Left lung (tissue), 4 donors: ENCODE measurements at regions not wholly inside any gene's neighbourhood (a gene's known extent, or its start where the extent isn't known, plus 50 kb on each side); places are given as distances from the start of the nearest gene placed in this dataset.

Experiments
- ATAC-seq: fragments of 200-7000 bp; cut with Tn5 transposase; one replicate; pipeline ENCODE4 v1.9.1; 2020; ENCODE audit warnings: moderate library complexity
- DNase-seq, 4 donors: peaks; one replicate each; pipeline ENCODE4 v3.0.0-alpha.2; 2013 to 2020
- H3K27ac ChIP-seq, 2 donors: fragments of 200-600 bp; sonication (generic) in 1 of 2; one replicate each; pipeline versions ENCODE4 v1.5.0 to v1.8.0; 2020 to 2021
- H3K27me3 ChIP-seq, 2 donors: fragments of 200-600 bp; sonication (generic) in 1 of 2; one replicate each; pipeline versions ENCODE4 v1.5.0 to v1.8.0; 2020 to 2021
- H3K36me3 ChIP-seq, 2 donors: fragments of 200-600 bp; sonication (generic) in 1 of 2; one replicate each; pipeline versions ENCODE4 v1.5.0 to v1.8.0; 2020 to 2021
- H3K4me1 ChIP-seq, 2 donors: fragments of 200-600 bp; one replicate each; pipeline ENCODE4 v1.8.0; 2021
- H3K4me3 ChIP-seq, 2 donors: fragments of 200-600 bp; sonication (generic) in 1 of 2; one replicate each; pipeline versions ENCODE4 v1.5.0 to v1.8.0; 2020 to 2021; ENCODE audit warnings: mild to moderate bottlenecking in 1 of 2
- H3K9me3 ChIP-seq, 2 donors: fragments of 200-600 bp; sonication (generic) in 1 of 2; one replicate each; pipeline versions ENCODE4 v1.5.0 to v1.8.0; 2020 to 2021
- intact Hi-C, 2 donors: fragments of 100-400 bp; cut with DNase I; formaldehyde crosslinking; loops; one replicate each; pipeline versions ENCODE4 v1.11.2 to v1.14.2; 2022
- TF ChIP-seq, protein P1 (sequence below), 2 donors: fragments of 200-600 bp; sonication (generic) in 1 of 2; IDR thresholded peaks; one replicate each; pipeline versions ENCODE4 v1.5.0 to v1.8.0; 2021; ENCODE audit warnings: antibody characterized with exemption in 2 of 2
- donor health status: DM: no; HTN: yes; CAD: no.
- donor health status: DM: no; HTN: no; CAD: no.

DNA sequence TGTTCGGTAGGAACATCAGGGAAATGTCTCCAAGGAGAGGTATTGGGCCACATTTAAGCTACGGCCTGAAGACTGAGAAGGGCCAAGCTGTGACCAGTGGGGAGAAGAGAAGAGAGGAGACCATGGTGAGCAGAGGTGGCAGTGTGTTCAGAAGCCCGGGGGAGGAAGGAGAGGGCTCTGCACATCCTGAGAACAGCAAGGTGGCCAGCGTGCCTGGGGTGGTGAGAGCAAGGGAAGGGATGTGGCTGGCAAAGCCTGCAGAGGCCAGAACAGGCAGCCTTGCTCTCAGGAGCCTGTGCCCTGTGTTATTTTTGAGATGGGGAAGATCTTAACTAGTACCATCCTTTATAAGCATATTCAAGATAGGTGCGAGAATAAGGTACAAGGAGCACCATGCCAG is 933.5 kb upstream of the EEF2KMT start:
- intact Hi-C loops = no loop called here
- DNase-seq = peak in 1 of 4 donors; percentile 66
- TF ChIP-seq, protein P1, sequence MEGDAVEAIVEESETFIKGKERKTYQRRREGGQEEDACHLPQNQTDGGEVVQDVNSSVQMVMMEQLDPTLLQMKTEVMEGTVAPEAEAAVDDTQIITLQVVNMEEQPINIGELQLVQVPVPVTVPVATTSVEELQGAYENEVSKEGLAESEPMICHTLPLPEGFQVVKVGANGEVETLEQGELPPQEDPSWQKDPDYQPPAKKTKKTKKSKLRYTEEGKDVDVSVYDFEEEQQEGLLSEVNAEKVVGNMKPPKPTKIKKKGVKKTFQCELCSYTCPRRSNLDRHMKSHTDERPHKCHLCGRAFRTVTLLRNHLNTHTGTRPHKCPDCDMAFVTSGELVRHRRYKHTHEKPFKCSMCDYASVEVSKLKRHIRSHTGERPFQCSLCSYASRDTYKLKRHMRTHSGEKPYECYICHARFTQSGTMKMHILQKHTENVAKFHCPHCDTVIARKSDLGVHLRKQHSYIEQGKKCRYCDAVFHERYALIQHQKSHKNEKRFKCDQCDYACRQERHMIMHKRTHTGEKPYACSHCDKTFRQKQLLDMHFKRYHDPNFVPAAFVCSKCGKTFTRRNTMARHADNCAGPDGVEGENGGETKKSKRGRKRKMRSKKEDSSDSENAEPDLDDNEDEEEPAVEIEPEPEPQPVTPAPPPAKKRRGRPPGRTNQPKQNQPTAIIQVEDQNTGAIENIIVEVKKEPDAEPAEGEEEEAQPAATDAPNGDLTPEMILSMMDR (IDR thresholded peaks at IDR 0.05) = no peak
- Histone ChIP-seq H3K27me3 (no peaks in the 10 kb centered on the region), H3K4me3 (no peak overlapping the region), H3K27ac (no peak overlapping the region), H3K4me1 (no peaks in the 10 kb centered on the region), H3K36me3 (no peaks in the 10 kb centered on the region), H3K9me3 (no peaks in the 10 kb centered on the region)
- no peak for ATAC-seq

GRCh38 chr16:6027733-6028132 is 930.1 kb upstream of the EEF2KMT start:
- DNase-seq (no peak), ATAC-seq (no peak)
- Histone ChIP-seq H3K4me3 (no peak overlapping the region), H3K27ac (no peak overlapping the region), H3K27me3 (no peaks in the 10 kb centered on the region), H3K9me3 (no peaks in the 10 kb centered on the region), H3K36me3 (no peaks in the 10 kb centered on the region), H3K4me1 (no peaks in the 10 kb centered on the region)
- TF ChIP-seq, protein P1 (IDR thresholded peaks at IDR 0.05) = no peak
- intact Hi-C loops = no loop called here

DNA sequence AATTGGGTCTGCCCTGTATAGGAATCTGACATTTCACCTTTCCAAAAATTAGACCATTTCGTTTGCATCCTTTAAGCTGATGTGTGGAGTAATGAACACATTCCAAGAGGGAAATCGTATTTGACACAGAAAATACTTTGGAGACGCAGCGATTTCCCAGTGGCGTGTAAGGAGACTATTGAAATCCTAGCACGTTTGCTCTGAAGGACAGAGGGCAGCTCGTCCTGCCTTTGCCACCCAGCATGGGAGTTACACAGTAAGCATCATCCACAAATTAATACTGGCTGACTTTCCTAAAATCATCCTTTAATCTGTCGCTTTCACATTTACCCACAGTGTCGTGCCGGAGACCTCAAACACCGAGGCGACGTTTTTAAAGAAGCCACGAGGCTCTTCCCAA is 925.9 kb upstream of the EEF2KMT start:
- TF ChIP-seq, protein P1 (IDR thresholded peaks at IDR 0.05) = no peak
- Histone ChIP-seq H3K27ac (no peak overlapping the region), H3K4me1 (no peaks in the 10 kb centered on the region), H3K9me3 (no peaks in the 10 kb centered on the region), H3K4me3 (no peak overlapping the region), H3K27me3 (peaks cover 13 to 42% of the 10 kb centered on the region in 2 donors), H3K36me3 (no peaks in the 10 kb centered on the region)
- intact Hi-C loops = no loop called here
- DNase-seq = no peak
- ATAC-seq = no peak

- no peak for DNase-seq
- no peak for ATAC-seq
- Histone ChIP-seq H3K27ac (no peak overlapping the region), H3K36me3 (no peaks in the 10 kb centered on the region), H3K4me1 (no peaks in the 10 kb centered on the region), H3K4me3 (no peak overlapping the region), H3K27me3 (peaks cover 13 to 60% of the 10 kb centered on the region in 2 donors), H3K9me3 (no peaks in the 10 kb centered on the region)
- intact Hi-C loops = no loop called here
- TF ChIP-seq, protein P1 (IDR thresholded peaks at IDR 0.05) = no peak
These were observed 923.8 kb upstream of the EEF2KMT start for GRCh38 chr16:6021276-6021943.

DNA sequence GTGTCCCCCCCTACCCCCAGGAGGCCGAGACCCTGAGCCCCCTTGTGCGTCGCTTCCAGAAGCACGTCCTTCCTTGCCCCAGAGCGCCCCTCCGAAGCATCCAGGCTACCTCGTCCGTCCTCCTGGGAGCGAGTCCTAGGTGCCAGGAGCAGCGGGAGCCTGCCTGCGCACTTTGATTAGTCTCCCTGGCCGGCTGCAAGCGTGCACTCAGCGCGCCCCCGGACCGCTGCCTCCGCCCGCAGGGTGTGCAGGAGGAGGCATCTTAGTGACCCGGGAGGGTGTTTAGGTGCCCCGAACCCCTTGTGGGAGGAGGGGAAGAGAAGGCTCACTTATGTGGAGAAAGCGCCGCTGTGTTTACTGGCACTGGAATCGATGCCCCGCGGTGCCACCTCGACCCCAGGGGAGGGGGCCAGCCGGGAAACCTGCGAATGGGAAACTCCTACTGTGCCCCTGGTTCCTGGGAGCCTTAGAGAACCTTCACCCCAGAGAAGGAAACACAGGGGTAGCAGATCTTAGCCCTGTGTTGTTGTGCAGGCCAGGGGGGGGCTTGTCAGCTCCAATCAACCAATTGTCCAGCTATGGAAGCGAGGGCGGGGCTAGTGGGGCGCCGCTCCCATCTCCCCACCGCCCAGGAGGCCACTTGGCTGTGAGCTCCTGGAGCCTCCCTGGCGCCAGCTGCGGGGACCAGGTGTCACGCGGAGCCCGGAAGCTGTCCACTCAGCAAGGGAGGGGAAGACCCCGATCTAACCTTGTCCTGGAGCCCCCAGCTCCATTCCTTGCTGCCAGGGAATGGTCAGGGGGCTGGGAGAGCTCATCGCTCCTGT is 922.8 kb upstream of the EEF2KMT start:
- H3K4me1 ChIP-seq = no peaks in the 10 kb centered on the region
- ATAC-seq = no peak
- TF ChIP-seq, protein P1 (IDR thresholded peaks at IDR 0.05) = no peak
- H3K27me3 ChIP-seq = peaks cover 13 to 60% of the 10 kb centered on the region in 2 donors
- DNase-seq = peak in 1 of 4 donors; percentile 65
- no peaks in the 10 kb centered on the region for H3K9me3 ChIP-seq
- H3K27ac ChIP-seq = no peak overlapping the region
- no peak overlapping the region for H3K4me3 ChIP-seq
- no peaks in the 10 kb centered on the region for H3K36me3 ChIP-seq
- intact Hi-C loops = no loop called here
